Activated naive CD8-positive, alpha-beta T cell treated with anti-CD3 and anti-CD28 coated beads, Interleukin-2, amount 50 U/mL, for 24 hours (primary cell): ENCODE measurements at regions not wholly inside any gene's neighbourhood (a gene's known extent, or its start where the extent isn't known, plus 50 kb on each side); places are given as distances from the start of the nearest gene placed in this dataset.
"Not testable (repeated sequence)": the region's sequence is repeated elsewhere in the genome, so short reads cannot be mapped to it uniquely, and the experiment has no call there.

Experiments used
- ATAC-seq: fragments of 150-1000 bp; cut with Tn5 transposase; one replicate; pipeline ENCODE4 v1.10.0; 2021
- DNase-seq: peaks from one replicate; pipeline ENCODE4 v3.0.0; 2021
- H3K27ac Mint-ChIP-seq: one replicate; pipeline ENCODE4 v1.8.0; 2021; ENCODE audit warnings: mild to moderate bottlenecking, mixed read lengths
- H3K27me3 Mint-ChIP-seq: one replicate; pipeline ENCODE4 v1.8.0; 2021; ENCODE audit warnings: mixed read lengths
- H3K36me3 Mint-ChIP-seq: one replicate; pipeline ENCODE4 v1.8.0; 2021; ENCODE audit warnings: low read depth, mixed read lengths
- H3K4me1 Mint-ChIP-seq: one replicate; pipeline ENCODE4 v1.8.0; 2021; ENCODE audit warnings: mixed read lengths
- H3K4me3 Mint-ChIP-seq: one replicate; pipeline ENCODE4 v1.8.0; 2021; ENCODE audit warnings: mild to moderate bottlenecking, moderate library complexity, mixed read lengths
- H3K9me3 Mint-ChIP-seq: one replicate; pipeline ENCODE4 v1.8.0; 2021; ENCODE audit warnings: mixed read lengths

DNA sequence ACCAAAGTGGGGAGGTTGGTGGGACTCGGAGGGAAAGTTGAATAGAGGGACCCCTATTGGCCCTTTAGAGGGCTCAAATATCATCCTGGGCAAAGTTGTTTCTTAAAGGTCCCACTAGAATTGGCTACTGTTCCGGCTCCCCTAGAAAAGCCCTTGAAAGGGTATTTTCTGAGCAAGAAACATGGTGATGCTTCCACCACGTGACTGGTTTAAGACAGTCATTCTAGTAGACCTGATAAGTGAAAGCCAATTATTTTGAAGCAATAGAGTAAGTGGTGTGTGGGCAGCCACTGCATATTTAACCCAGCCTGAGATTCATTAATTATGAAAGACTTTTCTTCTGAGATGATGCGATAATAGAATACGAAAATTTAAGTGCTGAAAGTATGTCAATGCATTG is 253.3 kb downstream of the BCL2L11 start:
- not testable (repeated sequence) for H3K4me3 Mint-ChIP-seq, H3K9me3 Mint-ChIP-seq, H3K27ac Mint-ChIP-seq, H3K36me3 Mint-ChIP-seq, H3K27me3 Mint-ChIP-seq, H3K4me1 Mint-ChIP-seq, DNase-seq
- ATAC-seq: peak; percentile 39

DNA sequence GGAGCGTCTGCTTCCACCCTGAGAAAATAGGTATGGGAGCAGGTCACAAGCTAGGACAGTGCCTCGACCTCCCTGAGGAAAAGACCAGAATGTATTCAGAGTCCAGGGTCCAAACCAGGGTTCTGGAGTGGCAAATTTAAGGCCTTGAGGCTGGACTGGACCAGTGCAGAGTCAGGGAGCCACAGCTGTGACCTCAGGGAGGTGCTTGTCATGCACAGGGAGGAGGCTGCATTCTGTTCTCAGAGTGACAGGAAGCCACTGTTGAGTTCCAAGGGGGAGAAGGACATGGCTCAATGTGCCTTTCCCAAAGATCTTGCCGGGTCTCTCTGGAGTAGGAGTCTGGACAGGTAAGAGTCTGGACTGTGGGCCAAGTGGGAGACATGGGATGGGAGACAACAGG is 254.0 kb downstream of the BCL2L11 start:
- not testable (repeated sequence) for ATAC-seq, H3K36me3 Mint-ChIP-seq, H3K9me3 Mint-ChIP-seq, H3K4me1 Mint-ChIP-seq, H3K4me3 Mint-ChIP-seq, DNase-seq, H3K27me3 Mint-ChIP-seq, H3K27ac Mint-ChIP-seq

- DNase-seq, H3K36me3 Mint-ChIP-seq, H3K9me3 Mint-ChIP-seq, H3K27ac Mint-ChIP-seq, H3K27me3 Mint-ChIP-seq, ATAC-seq, H3K4me3 Mint-ChIP-seq, H3K4me1 Mint-ChIP-seq: not testable (repeated sequence)
Observed at GRCh38 chr2:111375320-111375883, 254.7 kb downstream of the BCL2L11 start.

DNA sequence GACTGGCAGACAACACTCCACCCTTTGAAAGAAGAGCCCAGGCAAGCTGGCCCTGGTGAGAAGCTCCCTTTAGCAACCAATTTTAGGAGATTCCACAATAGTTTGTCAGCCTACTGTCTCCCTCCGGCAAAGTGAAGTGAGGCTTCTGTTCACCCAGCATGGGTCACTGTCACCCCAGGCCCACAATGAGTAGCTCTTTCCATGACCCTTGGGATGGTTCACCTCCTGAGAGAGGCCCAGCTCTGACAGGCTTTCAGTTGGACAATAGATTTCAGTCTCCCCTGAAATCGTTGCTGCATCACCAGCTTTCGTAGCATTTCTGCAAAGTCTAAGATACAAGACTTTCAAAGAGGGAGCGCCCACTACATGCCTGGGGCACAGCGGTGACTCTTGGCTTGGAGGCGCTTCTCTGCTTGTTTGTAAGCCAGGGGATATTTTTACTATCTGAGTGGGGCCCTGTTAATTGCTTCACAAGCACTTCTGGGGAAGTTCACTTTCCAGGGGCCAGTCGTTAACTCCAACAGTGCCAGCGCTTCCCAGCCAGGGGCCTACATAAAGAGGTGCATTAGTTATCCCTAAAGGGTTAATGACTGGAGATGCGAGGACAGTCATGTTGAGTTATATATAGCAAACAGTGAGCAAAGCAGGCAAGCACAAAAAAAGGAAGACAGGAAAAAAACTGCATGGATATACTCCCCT is 255.7 kb downstream of the BCL2L11 start:
- not testable (repeated sequence) for H3K27ac Mint-ChIP-seq, DNase-seq, H3K36me3 Mint-ChIP-seq, H3K4me3 Mint-ChIP-seq, H3K27me3 Mint-ChIP-seq, H3K9me3 Mint-ChIP-seq, ATAC-seq
- H3K4me1 Mint-ChIP-seq: peaks cover 15% of the 10 kb centered on the region

DNA sequence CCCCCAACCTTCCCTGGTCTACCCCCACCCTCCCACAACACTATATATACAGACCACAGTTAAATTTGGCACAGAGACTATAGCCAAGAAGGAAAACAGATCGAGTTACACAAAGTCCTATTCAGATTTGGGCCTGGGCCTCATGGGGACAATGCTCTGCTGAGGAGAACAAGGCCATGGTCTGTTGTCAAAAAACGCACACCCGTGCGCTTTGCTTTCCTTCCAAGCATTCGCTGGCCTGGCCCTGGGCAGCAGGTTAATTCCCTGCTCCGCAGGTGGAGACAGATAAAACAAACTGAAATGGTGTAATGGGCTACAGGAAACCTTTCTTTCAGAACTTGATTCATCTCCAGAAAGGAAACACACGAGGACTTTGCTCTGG is 256.2 kb downstream of the BCL2L11 start:
- not testable (repeated sequence) for H3K27ac Mint-ChIP-seq, ATAC-seq, H3K4me3 Mint-ChIP-seq, DNase-seq, H3K9me3 Mint-ChIP-seq, H3K27me3 Mint-ChIP-seq, H3K36me3 Mint-ChIP-seq
- peaks cover 17% of the 10 kb centered on the region for H3K4me1 Mint-ChIP-seq

DNA sequence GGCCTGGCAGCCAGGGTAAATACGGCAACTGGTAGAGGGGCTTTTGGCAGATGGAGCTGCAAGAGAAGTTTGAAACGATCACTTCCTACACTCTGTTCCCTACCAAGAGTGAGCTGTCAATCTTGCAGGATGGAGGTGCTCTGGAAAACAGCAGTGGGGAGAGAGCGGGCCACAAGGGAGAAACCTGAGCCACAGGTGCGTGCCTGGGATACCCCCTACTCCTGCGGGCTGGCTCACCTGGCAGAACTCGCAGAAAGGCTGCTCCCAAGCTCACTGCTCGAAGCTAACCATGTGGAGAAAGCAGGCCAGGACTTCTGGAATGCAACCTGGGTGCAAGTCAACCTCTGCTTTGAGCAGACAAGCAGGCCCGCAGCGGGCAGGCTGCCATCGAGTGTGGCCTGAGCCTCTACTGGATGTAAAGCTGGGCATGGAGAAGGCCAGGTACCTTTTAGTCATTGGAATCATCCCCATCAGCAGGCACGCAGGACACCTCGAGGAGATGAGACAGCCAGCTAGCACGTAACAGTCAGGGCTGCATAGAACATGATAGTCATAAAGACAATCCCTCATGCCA is 256.8 kb downstream of the BCL2L11 start:
- H3K4me1 Mint-ChIP-seq: peaks cover 17% of the 10 kb centered on the region
- not testable (repeated sequence) for H3K9me3 Mint-ChIP-seq, H3K27me3 Mint-ChIP-seq, H3K36me3 Mint-ChIP-seq, H3K27ac Mint-ChIP-seq, ATAC-seq, H3K4me3 Mint-ChIP-seq, DNase-seq

GRCh38 chr2:111378348-111378747 is 257.6 kb downstream of the BCL2L11 start:
- not testable (repeated sequence) for H3K9me3 Mint-ChIP-seq, H3K4me3 Mint-ChIP-seq, DNase-seq, H3K36me3 Mint-ChIP-seq, H3K27ac Mint-ChIP-seq, H3K27me3 Mint-ChIP-seq
- peaks cover 17% of the 10 kb centered on the region for H3K4me1 Mint-ChIP-seq
- peak; percentile 63 for ATAC-seq

GRCh38 chr2:111380733-111381439 is 260.2 kb downstream of the BCL2L11 start:
- H3K27ac Mint-ChIP-seq, H3K27me3 Mint-ChIP-seq, H3K36me3 Mint-ChIP-seq, H3K4me3 Mint-ChIP-seq, H3K9me3 Mint-ChIP-seq: not testable (repeated sequence)
- peaks cover 15% of the 10 kb centered on the region for H3K4me1 Mint-ChIP-seq
- DNase-seq (peak; percentile 36), ATAC-seq (peak; percentile 65)

DNA sequence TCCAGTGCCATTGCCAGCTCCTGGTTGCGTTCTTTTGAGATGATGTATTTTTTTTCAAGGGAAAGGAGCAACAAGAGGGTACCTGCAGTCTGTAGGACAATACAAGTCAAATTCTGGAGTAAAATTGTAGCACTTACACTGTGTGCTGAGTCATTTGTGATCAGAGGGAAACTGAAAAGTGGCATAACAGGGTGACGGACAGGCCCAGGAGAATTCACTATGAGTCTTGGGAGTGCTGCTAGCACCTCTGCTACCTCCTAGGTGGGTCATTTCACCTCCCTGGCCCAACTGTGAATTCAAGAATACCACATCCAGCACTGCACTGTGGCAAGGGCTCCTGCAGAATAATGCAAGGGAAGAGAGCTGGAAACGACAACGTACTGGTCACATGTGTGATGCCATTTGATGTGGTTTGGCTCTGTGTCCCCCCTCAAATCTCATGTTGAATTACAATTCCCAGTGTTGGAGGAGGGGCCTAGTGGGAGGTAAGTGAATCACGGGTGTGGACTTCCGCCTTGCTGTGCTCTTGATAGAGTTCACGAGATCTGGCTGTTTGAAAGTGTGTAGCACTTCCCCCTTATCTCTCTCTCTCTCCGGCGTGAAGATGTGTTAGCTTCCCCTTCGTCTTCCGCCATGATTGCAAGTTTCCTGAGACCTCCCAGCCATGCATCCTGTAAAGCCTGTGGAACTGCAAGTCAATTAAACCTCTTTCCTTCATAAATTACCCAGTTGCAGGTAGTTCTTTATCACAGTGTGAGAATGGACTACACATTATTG is 261.0 kb downstream of the BCL2L11 start:
- not testable (repeated sequence) for H3K36me3 Mint-ChIP-seq, H3K27me3 Mint-ChIP-seq, H3K4me3 Mint-ChIP-seq, H3K9me3 Mint-ChIP-seq, H3K27ac Mint-ChIP-seq, DNase-seq
- H3K4me1 Mint-ChIP-seq: peaks cover 15% of the 10 kb centered on the region
- ATAC-seq: peak; percentile 9

- H3K36me3 Mint-ChIP-seq, H3K27ac Mint-ChIP-seq, H3K9me3 Mint-ChIP-seq, DNase-seq, H3K4me3 Mint-ChIP-seq, H3K27me3 Mint-ChIP-seq, ATAC-seq: not testable (repeated sequence)
- peaks cover 15% of the 10 kb centered on the region for H3K4me1 Mint-ChIP-seq
Observed at GRCh38 chr2:111382507-111382906, 261.8 kb downstream of the BCL2L11 start.

- not testable (repeated sequence) for ATAC-seq, H3K9me3 Mint-ChIP-seq, H3K27me3 Mint-ChIP-seq, DNase-seq, H3K27ac Mint-ChIP-seq, H3K36me3 Mint-ChIP-seq, H3K4me3 Mint-ChIP-seq
- H3K4me1 Mint-ChIP-seq: peaks cover 15% of the 10 kb centered on the region
Observed at GRCh38 chr2:111383311-111383710, 262.6 kb downstream of the BCL2L11 start.

GRCh38 chr2:111385226-111385957 is 264.7 kb downstream of the BCL2L11 start:
- not testable (repeated sequence) for H3K4me3 Mint-ChIP-seq, H3K27me3 Mint-ChIP-seq, DNase-seq, H3K9me3 Mint-ChIP-seq, H3K27ac Mint-ChIP-seq, H3K36me3 Mint-ChIP-seq
- peak; percentile 25 for ATAC-seq
- peaks cover 13% of the 10 kb centered on the region for H3K4me1 Mint-ChIP-seq

- H3K27ac Mint-ChIP-seq, H3K36me3 Mint-ChIP-seq, H3K9me3 Mint-ChIP-seq, H3K4me3 Mint-ChIP-seq, DNase-seq, H3K27me3 Mint-ChIP-seq, H3K4me1 Mint-ChIP-seq: not testable (repeated sequence)
- ATAC-seq: peak; percentile 76
Observed at GRCh38 chr2:111390605-111391004, 269.9 kb downstream of the BCL2L11 start.
